ENCODE measurements at regions not wholly inside any gene's neighbourhood (a gene's known extent, or its start where the extent isn't known, plus 50 kb on each side); places are given as distances from the start of the nearest gene placed in this dataset.

DNA sequence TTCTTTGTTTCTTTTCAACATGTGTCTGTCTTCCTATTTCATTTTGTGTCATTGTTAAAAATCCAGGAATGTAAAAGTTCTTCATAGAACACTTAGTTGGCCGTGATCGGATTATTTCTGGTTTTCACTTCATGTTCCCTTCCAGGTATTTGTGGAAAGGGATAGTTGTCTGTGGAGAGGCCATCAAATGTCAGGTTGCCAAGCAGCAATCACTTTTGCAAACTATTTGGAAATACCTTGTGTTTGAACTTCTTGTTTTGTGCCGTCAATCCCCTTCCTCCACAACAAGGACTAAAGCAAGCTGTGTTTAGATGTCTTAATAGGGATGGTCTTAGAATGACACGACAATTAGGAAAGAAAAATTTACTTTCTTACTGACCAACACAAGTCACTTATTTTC is 116.9 kb upstream of the MPDZ start:
- peaks cover 7% of the 10 kb centered on the region; the same call in 1 of the 2 replicates for H3F3A ChIP-seq (ENCODE audit: insufficient read depth)
- TF ChIP-seq EZH2 (IDR thresholded peaks at IDR 0.05; ENCODE audit: insufficient read depth, poor library complexity, severe bottlenecking) (no peak), EZH2phosphoT487 (IDR thresholded peaks at IDR 0.05; ENCODE audit: insufficient read depth, low read depth) (no peak)
- H3K27me3 ChIP-seq (replicated peaks; ENCODE audit: insufficient read depth) = no peaks in the 10 kb centered on the region
- H3K9ac ChIP-seq = no peak overlapping the region
- H4K20me1 ChIP-seq (ENCODE audit: insufficient read depth) = no peaks in the 10 kb centered on the region
- in situ Hi-C loops (cut with MboI) = no loop called here
- H2AFZ ChIP-seq = no peak overlapping the region
- no peaks in the 10 kb centered on the region for H3K36me3 ChIP-seq (ENCODE audit: low read depth)
- H3K27ac ChIP-seq = no peak overlapping the region
- H3K9me3 ChIP-seq (ENCODE audit: low read depth) = no peaks in the 10 kb centered on the region
- no peaks in the 10 kb centered on the region for H3K79me2 ChIP-seq (ENCODE audit: insufficient read depth)
- H3K4me2 ChIP-seq (ENCODE audit: unreplicated experiment) = no peak overlapping the region
- peaks cover 9% of the 10 kb centered on the region for H3K4me1 ChIP-seq (ENCODE audit: insufficient read depth)
- WGBS, 2 experiments (ENCODE audit: low coverage in 1 of 2, low lambda C conversion rate in 2 of 2, missing lambda C conversion rate in 2 of 2) = 90 to 93% methylated on average over 4 of the region's 4 CpGs
- no peak for DNase-seq
- no peak overlapping the region for H3K4me3 ChIP-seq
- H3K9me2 ChIP-seq (ENCODE audit: insufficient read depth) = no peaks in the 10 kb centered on the region

DNA sequence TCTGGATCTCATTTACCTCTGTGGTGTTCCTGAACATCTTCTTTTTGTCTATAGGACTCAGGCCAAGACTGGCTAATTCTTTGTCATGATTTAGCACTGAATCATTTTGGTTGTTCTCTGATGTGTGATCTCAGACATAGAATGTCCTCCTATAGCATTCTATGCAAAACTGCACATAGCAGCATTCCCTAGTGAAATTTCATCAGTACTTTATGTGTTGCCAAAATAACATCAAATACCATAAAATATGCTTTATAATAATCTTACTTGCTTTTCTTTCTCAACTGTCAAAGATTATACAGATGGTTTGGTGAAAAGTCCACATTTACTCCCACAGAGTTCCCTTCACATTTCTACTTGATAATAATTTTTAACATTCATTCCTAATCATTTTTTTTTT is 115.7 kb upstream of the MPDZ start:
- H2AFZ ChIP-seq = no peak overlapping the region
- peak; percentile 50 for DNase-seq
- in situ Hi-C loops (cut with MboI) = no loop called here

DNA sequence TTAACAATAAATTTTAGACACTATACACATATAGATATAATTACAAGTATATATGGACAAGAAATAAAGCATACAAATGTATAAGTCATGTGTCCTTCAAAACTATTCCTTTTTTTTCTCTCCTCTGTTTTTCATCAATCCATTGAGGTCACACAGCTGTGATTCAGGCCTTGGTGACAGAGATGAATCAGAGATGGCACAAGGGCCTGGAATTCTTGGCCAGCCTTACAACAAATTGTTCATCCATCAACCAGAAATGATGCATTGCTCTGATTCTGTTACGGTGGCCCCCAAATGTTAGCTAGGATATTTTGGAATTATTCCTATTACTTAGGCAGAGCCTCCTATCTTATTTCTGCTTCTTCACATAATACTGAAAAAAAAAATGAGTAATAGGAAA is 108.7 kb upstream of the MPDZ start:
- in situ Hi-C loops (cut with MboI) = no loop called here

More for the DNA sequence above, 115.7 kb upstream of the MPDZ start:
- Histone ChIP-seq H3K9ac (no peak overlapping the region), H4K20me1 (ENCODE audit: insufficient read depth) (no peaks in the 10 kb centered on the region), H3K4me3 (no peak overlapping the region), H3K27ac (no peak overlapping the region), H3K4me2 (ENCODE audit: unreplicated experiment) (no peak overlapping the region), H3K9me2 (ENCODE audit: insufficient read depth) (no peaks in the 10 kb centered on the region), H3F3A (ENCODE audit: insufficient read depth) (peaks cover 7% of the 10 kb centered on the region; the same call in 1 of the 2 replicates), H3K36me3 (ENCODE audit: low read depth) (no peaks in the 10 kb centered on the region), H3K9me3 (ENCODE audit: low read depth) (no peaks in the 10 kb centered on the region), H3K4me1 (ENCODE audit: insufficient read depth) (peaks cover 9% of the 10 kb centered on the region), H3K27me3 (replicated peaks; ENCODE audit: insufficient read depth) (no peaks in the 10 kb centered on the region), H3K79me2 (ENCODE audit: insufficient read depth) (no peaks in the 10 kb centered on the region)
- TF ChIP-seq EZH2 (IDR thresholded peaks at IDR 0.05; ENCODE audit: insufficient read depth, poor library complexity, severe bottlenecking) = no peak
- no peak for TF ChIP-seq EZH2phosphoT487 (IDR thresholded peaks at IDR 0.05; ENCODE audit: insufficient read depth, low read depth)

DNA sequence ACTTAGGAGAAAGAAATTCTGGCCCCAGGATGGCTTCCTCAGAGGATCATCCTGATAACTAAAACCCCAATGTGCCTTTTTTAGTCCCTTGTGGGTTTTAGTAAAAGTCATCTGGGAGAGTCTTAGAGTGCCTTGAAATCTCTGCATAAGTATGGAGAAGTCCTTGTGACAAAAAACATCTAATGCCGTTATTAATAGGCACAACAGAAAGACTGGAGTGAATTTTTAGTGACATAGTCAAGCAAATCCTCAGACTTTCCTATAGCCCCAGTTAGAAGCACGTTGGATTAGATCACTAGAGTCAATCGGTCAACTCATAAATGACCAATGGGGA is 108.2 kb upstream of the MPDZ start:
- Histone ChIP-seq H3K4me3 (0 out of 2 replicates have a peak overlapping the region, but pooled peaks have one; percentile 5), H3F3A (ENCODE audit: insufficient read depth) (peaks cover 30% of the 10 kb centered on the region), H3K9me2 (ENCODE audit: insufficient read depth) (no peaks in the 10 kb centered on the region), H2AFZ (peak overlapping the region; percentile 3; the same call in 1 of the 2 replicates), H3K79me2 (ENCODE audit: insufficient read depth) (no peaks in the 10 kb centered on the region), H3K27ac (peak overlapping the region; percentile 91), H3K36me3 (ENCODE audit: low read depth) (no peaks in the 10 kb centered on the region), H3K4me2 (ENCODE audit: unreplicated experiment) (peak overlapping the region; percentile 40), H3K4me1 (ENCODE audit: insufficient read depth) (peaks cover 38% of the 10 kb centered on the region), H3K9me3 (ENCODE audit: low read depth) (no peaks in the 10 kb centered on the region), H3K9ac (peak overlapping the region; percentile 61), H3K27me3 (replicated peaks; ENCODE audit: insufficient read depth) (no peaks in the 10 kb centered on the region), H4K20me1 (ENCODE audit: insufficient read depth) (no peaks in the 10 kb centered on the region)
- TF ChIP-seq EZH2phosphoT487 (IDR thresholded peaks at IDR 0.05; ENCODE audit: insufficient read depth, low read depth) = no peak
- TF ChIP-seq EZH2 (IDR thresholded peaks at IDR 0.05; ENCODE audit: insufficient read depth, poor library complexity, severe bottlenecking) = no peak
- in situ Hi-C loops (cut with MboI) = no loop called here
- 6% methylated on average over 3 of the region's 3 CpGs for WGBS, 2 experiments (ENCODE audit: low coverage in 1 of 2, low lambda C conversion rate in 2 of 2, missing lambda C conversion rate in 2 of 2)
- DNase-seq = peak; percentile 74

More for the DNA sequence above, 108.7 kb upstream of the MPDZ start:
- TF ChIP-seq EZH2phosphoT487 (IDR thresholded peaks at IDR 0.05; ENCODE audit: insufficient read depth, low read depth) (0 out of 2 replicates have a peak, but pooled peaks have one; percentile 64), EZH2 (IDR thresholded peaks at IDR 0.05; ENCODE audit: insufficient read depth, poor library complexity, severe bottlenecking) (no peak)
- peak; percentile 90 for DNase-seq
- no peaks in the 10 kb centered on the region for H3K36me3 ChIP-seq (ENCODE audit: low read depth)
- no peaks in the 10 kb centered on the region for H4K20me1 ChIP-seq (ENCODE audit: insufficient read depth)
- H3K79me2 ChIP-seq (ENCODE audit: insufficient read depth) = no peaks in the 10 kb centered on the region
- H3K4me2 ChIP-seq (ENCODE audit: unreplicated experiment) = peak overlapping the region; percentile 40
- no peaks in the 10 kb centered on the region for H3K27me3 ChIP-seq (replicated peaks; ENCODE audit: insufficient read depth)
- peaks cover 34% of the 10 kb centered on the region for H3K4me1 ChIP-seq (ENCODE audit: insufficient read depth)
- peak overlapping the region; percentile 61; the same call in 1 of the 2 replicates for H3K9ac ChIP-seq
- WGBS, 2 experiments (ENCODE audit: low coverage in 1 of 2, low lambda C conversion rate in 2 of 2, missing lambda C conversion rate in 2 of 2) = 0% methylated on average over 1 of the region's 1 CpG
- peak overlapping the region; percentile 91 for H3K27ac ChIP-seq
- H3F3A ChIP-seq (ENCODE audit: insufficient read depth) = peaks cover 30% of the 10 kb centered on the region
- H3K9me2 ChIP-seq (ENCODE audit: insufficient read depth) = no peaks in the 10 kb centered on the region
- H3K4me3 ChIP-seq = no peak overlapping the region
- H2AFZ ChIP-seq = no peak overlapping the region
- no peaks in the 10 kb centered on the region for H3K9me3 ChIP-seq (ENCODE audit: low read depth)

Data from GM23248 (cell line).